GM06990 (cell line): ENCODE measurements at regions not wholly inside any gene's neighbourhood (a gene's known extent, or its start where the extent isn't known, plus 50 kb on each side); places are given as distances from the start of the nearest gene placed in this dataset.

Source experiments
- DNase-seq: peaks from one replicate; pipeline ENCODE4 v3.0.0-alpha.2; 2011; ENCODE audit not compliant: insufficient read length; ENCODE audit errors: extremely low read depth
- H3K27me3 ChIP-seq: replicated peaks from 2 replicates; pipeline ENCODE4 v1.6.0; 2011; ENCODE audit warnings: low read length; ENCODE audit not compliant: control insufficient read depth, insufficient read depth
- H3K36me3 ChIP-seq: 2 replicates; pipeline ENCODE4 v1.5.1; 2011; ENCODE audit warnings: low read length; ENCODE audit not compliant: control insufficient read depth, insufficient read depth
- H3K4me3 ChIP-seq: replicated peaks from 2 replicates; pipeline ENCODE4 v1.5.1; 2011; ENCODE audit warnings: low read depth, mild to moderate bottlenecking, control low read depth, low read length
- CTCF ChIP-seq: IDR thresholded peaks from 2 replicates; pipeline ENCODE4 v1.5.1; 2011; ENCODE audit warnings: low read length, control low read depth, mild to moderate bottlenecking, inconsistent platforms; ENCODE audit not compliant: insufficient read depth, poor library complexity, severe bottlenecking

DNA sequence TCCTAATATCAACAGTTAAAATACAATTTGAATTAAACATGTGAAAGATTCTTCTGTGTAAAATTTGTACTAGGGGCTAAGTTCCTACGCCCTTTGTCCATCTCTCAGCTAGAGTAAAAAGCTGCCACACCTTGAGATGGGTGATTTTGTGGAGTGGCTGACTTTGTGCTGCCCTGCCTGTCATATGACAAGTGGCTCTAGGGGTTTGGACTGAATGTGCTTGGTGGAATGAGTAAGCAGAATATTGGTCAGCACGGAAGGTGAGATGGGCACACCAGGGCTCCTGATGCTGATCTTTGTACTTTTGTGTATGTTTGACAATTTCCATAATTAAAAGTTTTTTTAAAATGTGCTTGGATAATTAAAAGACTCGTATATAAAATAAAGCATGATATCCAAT, 133.6 kb upstream of the SLC45A1 start:
- H3K27me3 ChIP-seq: no peaks in the 10 kb centered on the region
- H3K36me3 ChIP-seq: no peaks in the 10 kb centered on the region
- DNase-seq: no peak
- TF ChIP-seq CTCF: no peak
- H3K4me3 ChIP-seq: no peak overlapping the region

- Histone ChIP-seq H3K27me3 (no peaks in the 10 kb centered on the region), H3K36me3 (no peaks in the 10 kb centered on the region), H3K4me3 (no peak overlapping the region)
- peak; percentile 44 for DNase-seq
- TF ChIP-seq CTCF: no peak
Observed at GRCh38 chr1:8182034-8182761, 135.7 kb upstream of the SLC45A1 start.

DNA sequence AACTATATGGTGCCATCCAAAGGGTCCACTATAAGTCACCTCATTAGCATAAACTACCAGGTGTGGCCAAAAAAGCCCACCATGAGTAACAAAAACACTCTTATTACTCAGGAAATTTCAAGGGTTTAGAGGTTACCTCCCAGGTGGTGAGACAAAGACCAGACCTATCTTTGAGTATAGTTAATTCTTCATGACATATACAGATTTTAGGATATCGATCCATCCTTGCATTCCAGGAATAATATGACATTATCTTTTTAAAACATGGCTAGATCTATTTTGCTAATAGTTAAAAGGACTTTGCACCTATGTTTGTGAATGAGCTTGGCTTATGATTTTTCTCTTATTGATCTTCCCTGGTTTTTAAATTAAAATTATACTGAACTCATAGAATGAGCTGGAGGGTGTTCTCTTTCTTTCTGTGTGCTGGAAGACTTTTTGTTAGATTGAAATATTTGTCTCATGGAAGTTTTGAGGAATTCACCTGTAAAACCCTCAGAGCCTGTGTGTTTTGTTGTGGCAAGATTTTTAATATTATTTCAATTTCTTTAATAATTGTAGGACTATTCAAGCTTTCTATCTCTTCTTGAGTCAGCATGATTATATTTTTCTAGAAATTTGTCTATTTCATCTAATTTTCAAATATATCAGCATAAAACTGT, 138.7 kb upstream of the SLC45A1 start:
- TF ChIP-seq CTCF: no peak

GRCh38 chr1:8176279-8176678, 141.6 kb upstream of the SLC45A1 start:
- H3K36me3 ChIP-seq: no peaks in the 10 kb centered on the region
- no peak overlapping the region for H3K4me3 ChIP-seq
- no peak for TF ChIP-seq CTCF
- no peaks in the 10 kb centered on the region for H3K27me3 ChIP-seq
- no peak for DNase-seq

More for the DNA sequence above, 138.7 kb upstream of the SLC45A1 start:
- Histone ChIP-seq H3K36me3 (no peaks in the 10 kb centered on the region), H3K27me3 (no peaks in the 10 kb centered on the region), H3K4me3 (no peak overlapping the region)
- DNase-seq: no peak

- no peaks in the 10 kb centered on the region for H3K27me3 ChIP-seq
- no peaks in the 10 kb centered on the region for H3K36me3 ChIP-seq
- DNase-seq: no peak
- no peak overlapping the region for H3K4me3 ChIP-seq
- TF ChIP-seq CTCF: no peak
Observed at GRCh38 chr1:8174807-8175206, 143.1 kb upstream of the SLC45A1 start.
